SHP77 treated with DMSO at 0.1 percent for 48 hours (cell line): ENCODE measurements at regions not wholly inside any gene's neighbourhood (a gene's known extent, or its start where the extent isn't known, plus 50 kb on each side); places are given as distances from the start of the nearest gene placed in this dataset.
"Not testable (repeated sequence)": the region's sequence is repeated elsewhere in the genome, so short reads cannot be mapped to it uniquely, and the experiment has no call there.

Experiments used
- DNase-seq: peaks from one replicate; lab custom pipeline; 2025; lab: John Stamatoyannopoulos, UW

GRCh38 chr13:73576291-73576690, 517.5 kb downstream of the KLF5 start:
- no peak for DNase-seq

DNA sequence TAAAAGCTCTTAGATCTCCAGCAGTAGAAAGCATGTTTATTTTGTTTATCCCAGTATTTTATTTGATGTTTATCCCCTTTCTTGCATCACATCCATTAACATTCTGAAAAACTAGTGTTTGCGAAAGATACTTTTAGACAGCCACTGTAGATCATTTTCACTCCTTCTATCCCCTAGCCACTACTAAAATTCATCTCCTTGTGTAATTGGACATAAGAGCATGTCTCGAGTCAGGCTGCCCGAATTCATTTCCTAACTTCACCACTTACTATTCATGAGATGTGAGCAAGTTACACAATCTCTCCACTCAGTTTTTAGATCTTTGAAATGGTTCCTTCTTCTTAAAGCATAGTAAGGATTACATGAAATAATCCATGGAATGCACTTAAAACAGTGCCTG, 514.0 kb downstream of the KLF5 start:
- no peak for DNase-seq

DNA sequence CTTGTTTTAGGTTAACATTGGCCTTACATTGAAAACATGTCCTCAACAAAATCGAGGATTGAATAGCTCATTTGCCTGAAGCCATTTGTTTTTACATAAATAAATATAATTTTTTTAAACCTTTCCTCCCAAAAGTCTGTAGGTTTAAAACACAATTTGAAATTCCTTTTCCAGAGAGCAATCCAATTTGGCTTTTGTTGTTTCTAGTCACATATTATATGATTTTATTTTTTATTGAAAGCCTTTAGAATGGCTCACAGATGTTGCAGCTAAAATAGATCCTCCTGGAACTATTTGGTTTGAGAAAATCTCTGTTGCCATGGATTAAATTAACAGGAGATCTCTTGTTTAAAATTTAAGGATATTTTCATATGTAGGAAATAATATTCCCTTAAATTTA, 512.6 kb downstream of the KLF5 start:
- no peak for DNase-seq

DNA sequence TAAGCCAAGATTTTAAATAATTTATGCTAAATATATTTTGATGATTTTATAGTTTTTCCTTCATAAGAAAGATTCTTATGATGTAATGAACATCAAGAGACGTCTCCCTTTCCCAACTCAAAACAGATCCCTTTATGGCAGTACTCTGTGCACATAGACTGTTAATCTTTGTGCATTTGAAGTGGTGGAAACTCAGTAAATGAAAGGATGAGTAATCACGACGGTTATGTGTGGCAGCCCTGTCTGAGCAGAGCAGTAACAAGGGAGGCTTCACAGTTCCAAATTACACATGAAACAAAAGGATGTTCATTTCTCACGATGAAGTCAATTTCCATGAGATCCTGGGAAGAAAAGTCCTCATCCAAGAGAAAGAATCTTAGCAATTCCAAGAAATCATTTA, 498.1 kb downstream of the KLF5 start:
- no peak for DNase-seq

- no peak for DNase-seq
Observed at GRCh38 chr13:73556128-73556527, 497.3 kb downstream of the KLF5 start.

GRCh38 chr13:73551736-73552135, 492.9 kb downstream of the KLF5 start:
- DNase-seq: no peak

DNA sequence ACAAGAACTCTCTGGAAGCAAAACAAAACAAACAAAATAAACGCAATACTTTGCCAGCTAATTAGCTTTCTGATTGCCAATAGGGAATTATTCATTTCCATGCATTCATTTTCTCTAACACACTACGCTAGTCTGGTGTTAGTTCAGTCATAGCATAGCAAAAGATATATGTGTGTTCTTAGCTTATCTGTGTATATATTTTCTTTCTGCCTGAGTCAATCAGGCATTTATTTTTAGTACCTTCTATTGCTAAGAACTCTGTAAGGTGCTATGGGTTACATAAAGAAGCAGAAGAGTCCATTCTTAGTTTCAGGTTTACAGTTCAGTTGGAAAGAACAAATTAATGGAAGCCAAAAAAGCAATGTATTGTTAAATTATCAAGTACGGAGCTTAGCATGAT, 490.9 kb downstream of the KLF5 start:
- DNase-seq: no peak

DNA sequence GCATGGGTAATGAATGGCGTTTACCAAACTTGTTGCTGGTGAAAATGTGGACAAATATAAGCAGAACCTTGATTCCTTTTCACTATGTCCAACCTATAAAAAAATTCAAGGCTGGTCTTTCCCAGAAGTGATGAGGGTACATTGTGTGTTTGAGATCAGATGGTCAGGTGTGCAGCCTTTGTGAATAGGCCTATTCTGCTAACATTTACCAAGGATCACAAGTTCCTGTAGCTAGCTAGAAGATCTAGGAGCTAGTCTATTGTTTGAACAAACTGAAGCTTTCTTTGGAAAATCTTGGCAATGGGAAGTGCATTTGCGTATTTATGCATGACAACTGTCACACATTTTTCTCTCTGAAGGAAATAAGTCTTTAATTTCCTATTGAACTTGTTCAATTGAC, 489.6 kb downstream of the KLF5 start:
- DNase-seq: no peak

DNA sequence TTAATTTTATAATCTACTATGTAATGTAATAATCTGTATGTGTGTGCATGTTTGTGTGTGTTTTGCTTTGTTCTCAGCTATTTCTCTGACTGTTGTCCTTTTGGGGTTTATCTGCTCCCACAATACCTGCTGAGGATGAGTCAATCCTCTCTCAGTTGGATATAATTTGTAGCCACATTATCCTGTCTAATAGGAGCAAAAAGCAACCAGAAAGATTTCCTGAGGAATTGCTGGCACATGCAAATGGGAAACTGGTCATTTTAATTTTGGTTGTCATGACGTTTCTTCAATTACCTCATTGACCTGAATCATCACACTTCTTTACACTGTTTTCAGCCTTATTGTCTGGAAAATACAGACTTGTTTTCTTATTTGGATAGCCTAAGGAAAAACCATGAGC, 488.4 kb downstream of the KLF5 start:
- no peak for DNase-seq

- DNase-seq: no peak
Observed at GRCh38 chr13:73544175-73544574, 485.4 kb downstream of the KLF5 start.

GRCh38 chr13:73542446-73542845, 483.6 kb downstream of the KLF5 start:
- no peak for DNase-seq

GRCh38 chr13:73536865-73537264, 478.1 kb downstream of the KLF5 start:
- DNase-seq: no peak

GRCh38 chr13:73535341-73535740, 476.5 kb downstream of the KLF5 start:
- no peak for DNase-seq

GRCh38 chr13:73532987-73533510, 474.2 kb downstream of the KLF5 start:
- DNase-seq: no peak

DNA sequence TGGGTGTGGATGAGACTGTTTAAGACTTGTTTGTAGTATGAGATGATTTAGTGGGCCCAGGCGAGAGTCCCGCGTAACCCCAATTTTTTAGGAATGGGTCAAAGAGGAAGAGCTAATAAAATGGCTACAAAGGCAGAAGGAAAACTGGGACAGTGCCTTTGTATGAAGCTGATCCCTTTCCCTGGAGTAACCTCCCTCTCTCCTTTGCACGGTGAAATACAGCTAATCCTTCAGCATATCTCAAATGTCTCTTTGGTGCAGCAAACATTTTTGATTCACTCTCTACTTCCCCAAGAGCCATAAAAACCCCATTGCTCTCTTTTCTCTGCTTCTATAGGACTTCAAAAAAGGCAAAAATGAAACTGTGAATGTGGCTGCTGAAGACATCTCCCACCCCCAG, 473.8 kb downstream of the KLF5 start:
- no peak for DNase-seq

DNA sequence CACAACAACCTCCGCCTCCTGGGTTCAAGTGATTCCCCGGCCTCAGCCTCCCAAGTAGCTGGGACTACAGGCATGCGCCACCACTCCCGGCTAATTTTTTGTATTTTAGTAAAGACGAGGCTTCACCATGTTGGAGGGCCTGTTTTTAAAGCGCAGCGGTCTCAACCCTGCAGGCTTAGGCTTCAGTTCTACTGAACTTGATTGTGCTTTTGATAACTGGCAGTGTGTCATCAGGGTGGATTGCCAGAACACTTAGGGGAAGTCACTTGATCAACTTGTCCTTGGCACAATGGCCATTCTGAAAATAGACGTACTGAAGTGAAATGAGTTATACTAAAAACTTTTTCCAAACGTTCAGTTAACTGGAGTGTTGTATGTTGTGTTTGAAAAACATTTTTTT, 472.2 kb downstream of the KLF5 start:
- DNase-seq: no peak

- DNase-seq: no peak
Observed at GRCh38 chr13:73522937-73523336, 464.1 kb downstream of the KLF5 start.

- DNase-seq: no peak
Observed at GRCh38 chr13:73521985-73522524, 463.2 kb downstream of the KLF5 start.

DNA sequence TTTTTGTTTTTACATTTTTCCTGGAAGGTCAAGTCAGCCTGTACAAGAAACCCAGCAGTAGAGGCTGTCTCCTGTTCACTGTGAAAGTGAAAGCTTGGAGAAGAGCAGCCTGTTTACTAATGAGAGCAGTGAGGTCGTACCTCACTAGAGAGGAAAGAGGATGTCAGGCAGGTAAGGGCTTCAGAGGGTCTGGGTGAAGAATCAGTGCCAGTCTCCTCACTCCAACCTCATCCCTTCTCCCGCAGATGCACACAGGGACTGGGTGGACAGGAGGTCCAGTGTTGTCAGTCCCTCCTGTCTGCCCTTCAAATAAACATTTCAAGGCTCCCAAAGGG, 462.5 kb downstream of the KLF5 start:
- no peak for DNase-seq

GRCh38 chr13:73520566-73521289, 461.9 kb downstream of the KLF5 start:
- no peak for DNase-seq

DNA sequence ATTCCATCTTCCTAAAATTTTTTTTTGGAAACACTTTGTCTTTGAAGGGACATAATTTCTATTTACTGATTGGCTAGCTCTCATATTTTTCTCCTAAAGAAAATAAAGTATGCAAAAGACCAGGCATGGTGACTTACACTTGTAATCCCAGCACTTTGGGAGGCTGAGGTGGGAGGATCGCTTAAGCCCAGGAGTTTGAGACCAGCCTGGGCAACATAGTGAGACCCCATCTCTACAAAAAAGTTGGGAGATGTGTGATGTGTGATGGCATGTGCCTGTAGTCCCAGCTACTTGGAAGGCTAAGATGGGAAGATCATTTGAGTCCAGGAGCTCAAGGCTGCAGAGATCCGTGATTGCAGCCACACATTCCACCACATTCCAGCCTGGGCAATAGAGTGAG, 461.3 kb downstream of the KLF5 start:
- DNase-seq: not testable (repeated sequence)

DNA sequence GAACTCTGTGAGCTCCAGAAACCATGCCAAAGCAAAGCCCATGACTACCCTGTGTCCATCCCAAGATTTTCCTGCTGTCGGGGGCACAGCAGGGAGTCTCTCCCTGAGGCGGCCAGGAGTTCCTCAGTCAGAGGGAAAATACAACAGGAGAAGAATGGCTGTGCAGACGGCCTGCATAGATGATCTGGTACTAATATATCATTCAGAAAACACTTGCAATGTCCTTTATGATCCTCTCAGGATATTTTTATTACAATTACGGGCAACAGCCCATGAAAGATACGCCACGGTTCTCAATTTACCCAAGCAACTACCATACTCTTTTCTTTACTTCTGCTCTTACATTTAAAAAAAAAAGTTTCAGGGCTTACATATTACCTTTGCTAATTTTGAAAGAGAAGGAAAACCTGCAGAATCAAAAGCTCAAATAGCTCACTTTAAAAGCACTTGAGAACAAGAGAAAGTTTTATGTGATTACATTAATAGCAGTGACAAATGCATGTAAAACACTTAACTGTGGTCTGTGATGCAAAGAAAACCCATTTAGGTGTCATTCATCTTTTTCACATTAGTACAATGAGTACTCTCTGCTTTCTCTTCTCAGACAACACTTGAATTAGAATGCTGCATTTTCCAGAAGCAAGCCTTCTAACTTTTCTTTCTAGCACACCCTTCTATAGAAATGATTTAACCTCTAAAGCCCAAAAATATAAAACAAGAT, 460.8 kb downstream of the KLF5 start:
- no peak for DNase-seq

DNA sequence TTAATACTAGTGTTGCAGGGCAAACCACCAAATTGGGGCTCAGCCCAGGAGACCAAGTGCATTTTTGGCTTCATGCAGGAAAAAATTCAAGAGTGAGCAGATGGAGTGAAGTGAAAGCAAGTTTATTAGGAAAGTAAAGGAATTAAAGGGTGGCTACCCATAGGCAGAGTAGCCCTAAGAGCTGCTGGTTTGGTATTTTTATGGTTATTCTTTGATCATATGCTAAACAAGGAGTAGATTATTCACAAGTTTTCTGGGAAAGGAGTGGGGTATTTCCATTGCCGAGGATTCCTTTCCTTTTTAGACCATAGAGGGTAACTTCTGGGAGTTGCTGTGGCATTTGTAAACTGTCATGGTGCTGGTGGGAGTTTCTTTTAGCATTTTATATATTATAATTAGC, 459.0 kb downstream of the KLF5 start:
- DNase-seq: no peak
